CD4-positive, alpha-beta T cell treated with Interleukin-15 for 4 hours (primary cell): ENCODE measurements at regions not wholly inside any gene's neighbourhood (a gene's known extent, or its start where the extent isn't known, plus 50 kb on each side); places are given as distances from the start of the nearest gene placed in this dataset.

ENCODE experiments used
- DNase-seq: peaks from one replicate; pipeline ENCODE4 v3.0.0-alpha.2; 2020; ENCODE audit warnings: low spot score

GRCh38 chrX:40149286-40150175 is 51.8 kb upstream of the BCOR start:
- no peak for DNase-seq

- no peak for DNase-seq
These were observed 50.9 kb upstream of the BCOR start for GRCh38 chrX:40148385-40149285.

DNA sequence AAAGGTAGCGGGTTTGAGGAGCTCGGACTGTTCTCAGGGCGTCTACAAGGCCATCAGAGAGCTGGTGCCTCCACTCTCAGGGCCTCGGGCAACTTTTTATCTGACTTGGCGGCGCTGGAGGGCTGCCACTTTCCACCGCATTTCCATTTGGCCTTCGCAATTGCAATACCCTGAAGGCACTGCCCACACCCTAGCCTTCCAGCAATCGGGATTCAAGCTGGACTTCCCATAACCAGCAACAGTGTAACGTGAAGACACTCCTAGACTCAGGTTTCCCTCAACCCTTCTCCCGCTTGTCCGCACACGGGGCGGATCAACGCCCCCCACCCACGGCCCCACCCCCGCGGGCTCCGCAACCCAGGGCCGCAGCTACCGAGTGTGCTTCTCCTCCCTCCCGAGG is 50.2 kb upstream of the BCOR start:
- no peak for DNase-seq
